ENCODE measurements at regions not wholly inside any gene's neighbourhood (a gene's known extent, or its start where the extent isn't known, plus 50 kb on each side); places are given as distances from the start of the nearest gene placed in this dataset.

- H3K4me1 ChIP-seq (ENCODE audit: control insufficient read depth, insufficient read depth, low read length): no peaks in the 10 kb centered on the region
- H2BK15ac ChIP-seq (ENCODE audit: low read depth, low read length): no peak overlapping the region
- intact Hi-C loops (cut with micrococcal nuclease): no loop called here
- H3K4me3 ChIP-seq (ENCODE audit: insufficient read depth, low read depth, low read length): no peak overlapping the region
- dilution Hi-C loops (cut with HindIII; ENCODE audit: low sequenced_read_pairs, unreplicated experiment): no loop called here
- H2AFZ ChIP-seq (replicated peaks; ENCODE audit: low read length, poor library complexity): no peak overlapping the region
- TF ChIP-seq NFE2L2 (IDR thresholded peaks at IDR 0.05; ENCODE audit: low read depth, low read length) (no peak), SMC3 (IDR thresholded peaks at IDR 0.05; ENCODE audit: low read depth, low read length) (no peak), BHLHE40 (IDR thresholded peaks at IDR 0.05; ENCODE audit: low read depth, low read length) (no peak), CHD1 (IDR thresholded peaks at IDR 0.05; ENCODE audit: low read depth, low read length) (no peak), RCOR1 (IDR thresholded peaks at IDR 0.05; ENCODE audit: insufficient replicate concordance, low read length) (no peak), POLR2A (IDR thresholded peaks at IDR 0.05; ENCODE audit: low read depth, low read length) (no peak), FOS (IDR thresholded peaks at IDR 0.05; ENCODE audit: low read depth, low read length) (no peak), RAD21 (IDR thresholded peaks at IDR 0.05; ENCODE audit: low read length) (no peak)
- TF ChIP-seq, protein P1, sequence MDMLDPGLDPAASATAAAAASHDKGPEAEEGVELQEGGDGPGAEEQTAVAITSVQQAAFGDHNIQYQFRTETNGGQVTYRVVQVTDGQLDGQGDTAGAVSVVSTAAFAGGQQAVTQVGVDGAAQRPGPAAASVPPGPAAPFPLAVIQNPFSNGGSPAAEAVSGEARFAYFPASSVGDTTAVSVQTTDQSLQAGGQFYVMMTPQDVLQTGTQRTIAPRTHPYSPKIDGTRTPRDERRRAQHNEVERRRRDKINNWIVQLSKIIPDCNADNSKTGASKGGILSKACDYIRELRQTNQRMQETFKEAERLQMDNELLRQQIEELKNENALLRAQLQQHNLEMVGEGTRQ (IDR thresholded peaks at IDR 0.05; ENCODE audit: low read depth, low read length): no peak
- H4K20me1 ChIP-seq (ENCODE audit: insufficient read depth, low read length): no peaks in the 10 kb centered on the region
- H3K56ac ChIP-seq (ENCODE audit: extremely low read depth, insufficient read depth, low read length): no peak overlapping the region
- no peak overlapping the region for H4K5ac ChIP-seq (ENCODE audit: low read depth, low read length)
- no peaks in the 10 kb centered on the region for H3K9me1 ChIP-seq (ENCODE audit: insufficient read depth, low read length)
- no peak overlapping the region for H2BK20ac ChIP-seq (ENCODE audit: low read depth, low read length)
- no peak overlapping the region for H2BK5ac ChIP-seq (ENCODE audit: low read depth, low read length, poor library complexity, severe bottlenecking)
- H3K79me1 ChIP-seq (ENCODE audit: low read depth in 1 of 2, low read length in 2 of 2): no peaks in the 10 kb centered on the region
- ChIA-PET POLR2A (ENCODE audit: unreplicated experiment) (no interaction called here), CTCF (interaction anchor here (1.6 kb wide), 1 partner anchor 13 kb away, joined by 3 read pairs; no protein-coding TSS in a partner anchor)
- no peak overlapping the region for H2AK5ac ChIP-seq (ENCODE audit: low read depth, low read length)
- no peak overlapping the region for H2AK9ac ChIP-seq (replicated peaks; ENCODE audit: low read depth, low read length, poor library complexity)
- no peak overlapping the region for H4K91ac ChIP-seq (ENCODE audit: insufficient read depth, low read depth, low read length)
- H3K27ac ChIP-seq (ENCODE audit: insufficient read depth, low read length): no peak overlapping the region
- in situ Hi-C loops (cut with MboI; ENCODE audit: low sequenced_read_pairs): no loop called here
- DNase-seq (no peak), ATAC-seq (ENCODE audit: low read depth) (no peak)
- no peak overlapping the region for H3K4ac ChIP-seq (ENCODE audit: low read depth, low read length)
- H2BK120ac ChIP-seq (ENCODE audit: low read depth, low read length): no peak overlapping the region
- H4K8ac ChIP-seq (ENCODE audit: low read depth in 2 of 2, low read length in 2 of 2): no peak overlapping the region
- no peaks in the 10 kb centered on the region for H3K36me3 ChIP-seq (ENCODE audit: control insufficient read depth, insufficient read depth, low read length)
- no CpG with 5 or more reads among the region's 5 CpGs for WGBS, 2 experiments (ENCODE audit: extremely low coverage in 2 of 2, insufficient read length in 1 of 2)
- no TSS peak for BruUV-seq (replicated peaks)
- no peaks in the 10 kb centered on the region for H3K9me3 ChIP-seq (ENCODE audit: control insufficient read depth, insufficient read depth, low read length)
- no peak overlapping the region for H3K18ac ChIP-seq (ENCODE audit: low read depth, low read length)
- no peak overlapping the region for H3K4me2 ChIP-seq (ENCODE audit: low read depth, low read length)
- H3K27me3 ChIP-seq (ENCODE audit: control insufficient read depth, insufficient read depth, low read length): peaks cover 60% of the 10 kb centered on the region
- H3K23ac ChIP-seq (ENCODE audit: low read depth, low read length): no peak overlapping the region
- H3K14ac ChIP-seq (replicated peaks; ENCODE audit: low read depth, low read length): no peak overlapping the region
- no peak overlapping the region for H3K9ac ChIP-seq (ENCODE audit: low read depth, low read length)
Observed at GRCh38 chr14:22477569-22478194, 111.3 kb downstream of the DAD1 start.

All from IMR-90 (cell line).